A549 (cell line): ENCODE measurements at regions not wholly inside any gene's neighbourhood (a gene's known extent, or its start where the extent isn't known, plus 50 kb on each side); places are given as distances from the start of the nearest gene placed in this dataset.

Experiments
- ATAC-seq, 2 experiments: fragments of 200-7000 bp in 1 of 2; fragments of >200 bp in 1 of 2; cut with Nextera tagmentation in 1 of 2; cut with Tn5 transposase in 1 of 2; 3 replicates each; pipeline versions ENCODE4 v1.8.0 to v1.9.1; 2018 to 2020; ENCODE audit warnings: mild to moderate bottlenecking in 1 of 2, moderate library complexity in 1 of 2
- CTCF ChIA-PET: fragments of 300-600 bp; sonication (Branson Sonifier 250); formaldehyde crosslinking; extraction: SDS; loops from one replicate; lab custom pipeline; 2021; ENCODE audit warnings: antibody characterized with exemption, inconsistent platforms; lab: Yijun Ruan, JAX
- POLR2A ChIA-PET: fragments of 350-600 bp; formaldehyde crosslinking; extraction: SDS; loops from one replicate; lab custom pipeline; 2021; ENCODE audit warnings: antibody characterized with exemption, inconsistent platforms; lab: Yijun Ruan, JAX
- DNase-seq, 2 experiments: peaks; one replicate each; pipeline versions ENCODE4 v3.0.0 to v3.0.0-alpha.2; 2011 to 2016; ENCODE audit warnings: low read depth in 1 of 2, low spot score in 1 of 2
- FAIRE-seq: peaks from 2 replicates; lab custom pipeline; 2011; peaks lifted over from hg19 to GRCh38; lab: Jason Lieb, UNC
- H3K27ac ChIP-seq, 2 experiments: fragments of >200 bp; sonication (Bioruptor Twin); formaldehyde crosslinking; 3 replicates each; pipeline ENCODE4 v1.5.1; 2016 to 2017
- H3K4me1 ChIP-seq: fragments of >200 bp; sonication (Bioruptor Twin); formaldehyde crosslinking; 3 replicates; pipeline ENCODE4 v1.6.1; 2016
- H3K4me2 ChIP-seq: fragments of >200 bp; sonication (Bioruptor Twin); formaldehyde crosslinking; 3 replicates; pipeline ENCODE4 v1.6.1; 2016
- H3K4me3 ChIP-seq: fragments of >200 bp; sonication (Bioruptor Twin); formaldehyde crosslinking; 3 replicates; pipeline ENCODE4 v1.5.1; 2016
- H3K9me3 ChIP-seq: fragments of >200 bp; sonication (Bioruptor Twin); formaldehyde crosslinking; 3 replicates; pipeline ENCODE4 v1.6.1; 2016
- BCL3 ChIP-seq: fragments of >200 bp; sonication (Bioruptor Twin); formaldehyde crosslinking; IDR thresholded peaks from 3 replicates; pipeline ENCODE4 v1.6.1; 2016
- CEBPB ChIP-seq, 2 experiments: fragments of >200 bp in 1 of 2; sonication (Bioruptor Twin) in 1 of 2; formaldehyde crosslinking in 1 of 2; IDR thresholded peaks; 2 replicates each; pipeline ENCODE4 v1.6.1; 2012 to 2016
- EHMT2 ChIP-seq: fragments of 200-600 bp; sonication (generic); IDR thresholded peaks from 2 replicates; pipeline ENCODE4 v1.6.1; 2016; ENCODE audit warnings: antibody characterized with exemption, low read depth, mild to moderate bottlenecking, moderate library complexity
- FOSL2 ChIP-seq, 2 experiments: fragments of 450-650 bp in 1 of 2; fragments of >200 bp in 1 of 2; sonication (Bioruptor Twin) in 1 of 2; formaldehyde crosslinking; IDR thresholded peaks; 2 replicates each; pipeline versions ENCODE4 v1.5.0 to v1.6.1; 2016 to 2020; ENCODE audit warnings: mild to moderate bottlenecking in 1 of 2, moderate library complexity in 1 of 2
- FOXS1 ChIP-seq: fragments of 250-450 bp; sonication (Bioruptor Pico); IDR thresholded peaks from 2 replicates; pipeline ENCODE4 v1.5.0; 2020; ENCODE audit warnings: mild to moderate bottlenecking, moderate library complexity
- HDAC2 ChIP-seq: fragments of 200-600 bp; sonication (generic); IDR thresholded peaks from 2 replicates; pipeline ENCODE4 v1.6.1; 2016
- HMGXB4 ChIP-seq: fragments of 250-450 bp; sonication (Bioruptor Pico); IDR thresholded peaks from 2 replicates; pipeline ENCODE4 v1.5.0; 2021; ENCODE audit warnings: mild to moderate bottlenecking, moderate library complexity, borderline replicate concordance
- HOXB13 ChIP-seq: fragments of 250-450 bp; sonication (Bioruptor Pico); IDR thresholded peaks from 2 replicates; pipeline ENCODE4 v1.5.0; 2020; ENCODE audit warnings: low read depth, mild to moderate bottlenecking, moderate library complexity
- MAZ ChIP-seq: fragments of 150-350 bp; IDR thresholded peaks from 2 replicates; pipeline ENCODE4 v1.6.1; 2014; ENCODE audit warnings: antibody characterized with exemption, low read depth, low read length, borderline replicate concordance
- MYC ChIP-seq: IDR thresholded peaks from 2 replicates; pipeline ENCODE4 v1.6.1; 2012; ENCODE audit warnings: mild to moderate bottlenecking, inconsistent platforms, low read length, improper control_type of control experiment, borderline replicate concordance
- NFE2L2 ChIP-seq: fragments of 150-350 bp; conservative IDR thresholded peaks from 2 replicates; pipeline ENCODE4 v1.6.1; 2014; ENCODE audit warnings: low read length
- NR3C1 ChIP-seq: fragments of >200 bp; sonication (Bioruptor Twin); formaldehyde crosslinking; IDR thresholded peaks from 3 replicates; pipeline ENCODE4 v1.6.1; 2017
- PBX3 ChIP-seq: IDR thresholded peaks from 2 replicates; pipeline ENCODE4 v1.6.1; 2012
- POLR2AphosphoS2 ChIP-seq: conservative IDR thresholded peaks from 2 replicates; pipeline ENCODE4 v1.6.1; 2012; ENCODE audit warnings: low read length, improper control_type of control experiment, inconsistent platforms
- RAD21 ChIP-seq, 2 experiments: fragments of >200 bp in 1 of 2; sonication (Bioruptor Twin) in 1 of 2; formaldehyde crosslinking in 1 of 2; IDR thresholded peaks in 1 of 2; conservative IDR thresholded peaks in 1 of 2; 2 replicates in 1 of 2; 3 replicates in 1 of 2; pipeline ENCODE4 v1.6.1; 2012 to 2018; ENCODE audit warnings: inconsistent platforms in 1 of 2
- REST ChIP-seq: fragments of 200-600 bp; sonication (generic); IDR thresholded peaks from 2 replicates; pipeline ENCODE4 v1.6.1; 2016; ENCODE audit warnings: antibody characterized with exemption, mild to moderate bottlenecking, moderate library complexity
- RNF2 ChIP-seq: fragments of 200-600 bp; sonication (generic); IDR thresholded peaks from 2 replicates; pipeline ENCODE4 v1.6.1; 2016; ENCODE audit warnings: low read depth, mild to moderate bottlenecking, antibody characterized with exemption, moderate library complexity, borderline replicate concordance
- TFCP2L1 ChIP-seq: fragments of 250-450 bp; sonication (Bioruptor Pico); IDR thresholded peaks from 2 replicates; pipeline ENCODE4 v1.5.0; 2021; ENCODE audit warnings: mild to moderate bottlenecking
- ZC3H11A ChIP-seq: fragments of 450-650 bp; IDR thresholded peaks from 2 replicates; pipeline ENCODE4 v1.6.1; 2014; ENCODE audit warnings: antibody characterized with exemption, mild to moderate bottlenecking
- WGBS: methylation state at CpG from one replicate; pipeline ENCODE4 v1.1.6; 2017; ENCODE audit errors: missing lambda C conversion rate; 5-methylcytosine and 5-hydroxymethylcytosine counted together

GRCh38 chr12:19927661-19928060 lies 440.7 kb upstream of the PDE3A start:
- DNase-seq (no peak), ATAC-seq (no peak), FAIRE-seq (no peak)
- ChIA-PET POLR2A (no interaction called here), CTCF (no interaction called here)
- H3K4me1 ChIP-seq, result 0 out of 3 replicates have a peak, but pooled peaks cover 2% of the 10 kb centered on the region
- TF ChIP-seq HMGXB4 (CRISPR knock-in tag), result no peak
- TF ChIP-seq PBX3, result no peak
- TF ChIP-seq TFCP2L1, result no peak
- TF ChIP-seq MYC, result no peak
- TF ChIP-seq FOSL2 (IDR thresholded peaks at IDR 0.05), result no peak
- TF ChIP-seq FOSL2 (CRISPR knock-in tag; IDR thresholded peaks at IDR 0.05), result no peak
- no peak for TF ChIP-seq MAZ
- TF ChIP-seq FOXS1 (CRISPR knock-in tag), result no peak
- TF ChIP-seq REST, result no peak
- TF ChIP-seq NFE2L2, result no peak
- TF ChIP-seq NR3C1, result no peak
- TF ChIP-seq ZC3H11A, result no peak
- no peak for TF ChIP-seq RAD21 (conservative IDR thresholded peaks at IDR 0.05 in 1 of 2, IDR thresholded peaks at IDR 0.05 in 1 of 2)
- TF ChIP-seq BCL3, result no peak
- H3K27ac ChIP-seq, result no peak overlapping the region
- 0 out of 3 replicates have a peak, but pooled peaks cover 4% of the 10 kb centered on the region for H3K9me3 ChIP-seq
- 89% methylated on average over 2 of the region's 2 CpGs for WGBS
- H3K4me3 ChIP-seq, result no peak overlapping the region
- no peak overlapping the region for H3K4me2 ChIP-seq

GRCh38 chr12:19932413-19932812 lies 435.9 kb upstream of the PDE3A start:
- ATAC-seq, result no peak
- POLR2A ChIA-PET, result no interaction called here

More at GRCh38 chr12:19932413-19932812, 435.9 kb upstream of the PDE3A start:
- TF ChIP-seq HOXB13 (CRISPR knock-in tag) (no peak), RNF2 (no peak), CEBPB (IDR thresholded peaks at IDR 0.05) (no peak), POLR2AphosphoS2 (no peak), EHMT2 (no peak), HDAC2 (no peak)
- Histone ChIP-seq H3K4me2 (no peak overlapping the region), H3K4me1 (no peaks in the 10 kb centered on the region), H3K27ac (no peak overlapping the region), H3K4me3 (no peak overlapping the region), H3K9me3 (no peaks in the 10 kb centered on the region)
- FAIRE-seq (no peak), DNase-seq (no peak)
- CTCF ChIA-PET, result interaction anchor here (1.1 kb wide), 1 partner anchor 10 kb away, joined by 3 read pairs; no protein-coding TSS in a partner anchor
- WGBS, result 61% methylated on average over 4 of the region's 4 CpGs
